Kidney capillary endothelial cell (primary cell): ENCODE measurements at regions not wholly inside any gene's neighbourhood (a gene's known extent, or its start where the extent isn't known, plus 50 kb on each side); places are given as distances from the start of the nearest gene placed in this dataset.

ENCODE experiments used
- DNase-seq: peaks from one replicate; pipeline ENCODE4 v3.0.0-alpha.2; 2018; ENCODE audit warnings: low spot score

DNA sequence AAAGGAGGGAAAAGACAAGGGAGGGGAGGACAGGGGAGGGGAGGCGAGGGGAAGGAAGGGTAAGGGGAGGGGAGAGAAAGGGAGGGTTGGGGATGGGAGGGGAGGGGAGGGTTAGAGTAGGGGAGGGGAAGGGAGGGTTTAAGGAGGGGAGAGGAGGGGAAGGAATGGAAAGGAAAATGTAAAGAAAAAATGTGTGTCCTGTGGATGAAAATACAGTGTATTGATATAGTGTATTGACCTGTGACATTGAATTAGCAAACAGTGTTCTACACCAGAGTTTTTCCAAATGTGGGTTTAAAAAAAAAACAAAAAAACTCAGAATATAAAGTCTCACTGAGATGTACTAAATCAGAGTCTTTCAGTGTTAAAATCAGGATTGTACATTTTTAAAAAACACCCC, 1279.8 kb upstream of the ADGRL2 start:
- no peak for DNase-seq

DNA sequence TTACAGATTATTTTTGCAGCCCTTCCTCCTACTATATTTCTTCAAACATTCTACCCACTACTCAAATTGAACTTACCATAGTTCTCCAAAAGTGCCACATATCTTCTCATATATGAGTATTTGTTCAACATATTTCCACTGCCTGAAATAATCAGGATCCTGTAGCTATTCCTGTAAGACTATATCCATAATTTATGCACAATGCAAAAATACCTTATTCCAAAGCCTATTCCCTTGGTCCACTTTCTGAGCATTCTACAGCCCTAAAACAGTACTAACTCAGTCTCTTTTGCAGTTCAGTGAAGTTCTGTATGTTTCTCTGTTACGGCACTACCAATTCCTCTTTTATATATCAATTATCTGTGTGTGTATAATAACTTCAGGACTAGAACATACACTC, 1283.7 kb upstream of the ADGRL2 start:
- no peak for DNase-seq

GRCh38 chr1:80509965-80510522, 1290.7 kb upstream of the ADGRL2 start:
- DNase-seq, result no peak

DNA sequence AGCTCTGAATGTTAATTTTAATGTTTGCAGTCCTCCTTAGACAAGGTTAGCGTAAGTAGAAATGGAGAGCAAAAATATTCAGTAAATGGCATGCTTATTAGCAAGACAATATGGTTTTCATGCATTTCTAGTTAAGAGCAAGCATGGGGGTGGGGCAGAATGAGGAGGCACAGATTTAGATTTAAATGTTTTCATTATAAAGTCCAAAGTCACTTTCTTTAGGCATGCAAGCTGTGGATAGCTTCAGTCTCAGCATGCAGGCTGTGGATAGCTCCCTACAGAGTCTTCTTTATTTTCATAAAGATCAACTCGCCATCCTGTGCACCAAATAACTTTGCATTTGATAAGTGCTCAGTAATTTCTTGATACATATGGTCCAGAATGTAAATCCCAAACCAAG, 1294.5 kb upstream of the ADGRL2 start:
- no peak for DNase-seq

GRCh38 chr1:80498673-80499072, 1302.1 kb upstream of the ADGRL2 start:
- DNase-seq, result no peak

GRCh38 chr1:80495806-80496205, 1304.9 kb upstream of the ADGRL2 start:
- DNase-seq, result no peak

- no peak for DNase-seq
These were observed 1328.6 kb upstream of the ADGRL2 start for GRCh38 chr1:80472145-80472544.

DNA sequence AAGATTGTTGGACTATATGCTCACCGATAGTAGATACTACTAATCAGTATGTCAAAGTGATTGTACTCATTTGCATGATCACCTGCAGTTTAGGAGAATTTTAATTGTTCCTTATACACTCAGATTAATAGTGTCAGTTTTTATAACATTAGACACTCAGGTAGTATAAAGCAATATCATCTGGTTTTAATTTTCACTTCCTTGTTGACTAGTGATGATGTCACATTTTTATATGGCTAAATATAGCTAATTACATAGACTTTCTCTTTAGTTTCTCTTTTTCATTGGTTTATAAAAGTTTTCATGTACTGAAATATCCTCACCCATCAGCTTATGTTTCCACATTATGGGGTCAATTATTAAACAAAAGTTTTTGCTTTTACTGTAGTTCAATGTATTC, 1332.4 kb upstream of the ADGRL2 start:
- DNase-seq, result no peak

DNA sequence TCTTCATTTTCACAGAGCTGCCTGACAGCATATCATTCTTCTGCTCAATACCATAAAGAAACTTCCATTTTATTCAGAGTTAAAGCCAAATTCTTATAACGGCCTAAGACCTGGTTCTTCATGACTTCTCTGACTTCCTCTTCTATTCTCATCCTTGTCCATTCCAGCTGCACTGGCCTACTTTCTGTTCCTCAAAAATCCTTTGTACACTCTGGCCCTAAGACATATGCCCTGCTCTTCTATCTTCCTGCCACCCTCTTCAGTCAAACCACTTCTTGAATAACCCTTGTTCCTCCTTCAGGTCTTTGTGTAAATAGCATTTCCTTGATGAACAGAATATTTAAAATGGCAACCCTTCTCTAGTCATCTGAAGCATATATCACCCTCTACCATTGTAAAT, 1338.7 kb upstream of the ADGRL2 start:
- DNase-seq, result no peak

GRCh38 chr1:80457409-80457808, 1343.3 kb upstream of the ADGRL2 start:
- DNase-seq, result no peak

DNA sequence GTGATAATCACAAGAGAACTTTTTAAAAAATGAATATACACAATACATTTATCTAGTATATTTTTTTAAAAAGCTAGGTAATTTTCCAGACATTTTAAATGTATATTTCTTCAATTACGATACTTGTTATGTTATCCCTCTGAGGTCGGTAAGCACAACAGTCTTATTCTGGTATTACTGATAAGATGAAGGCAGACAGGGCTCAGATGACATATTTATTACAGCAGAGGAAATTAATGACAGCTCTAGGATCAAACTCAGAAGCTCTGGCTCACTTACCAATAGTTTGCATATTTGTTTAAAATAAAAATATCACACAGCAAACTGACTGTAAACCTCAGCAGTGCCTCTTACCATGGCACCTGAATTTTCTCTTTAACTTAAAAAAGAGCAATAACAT, 1347.0 kb upstream of the ADGRL2 start:
- DNase-seq, result no peak

- no peak for DNase-seq
These were observed 1350.0 kb upstream of the ADGRL2 start for GRCh38 chr1:80450711-80451110.

DNA sequence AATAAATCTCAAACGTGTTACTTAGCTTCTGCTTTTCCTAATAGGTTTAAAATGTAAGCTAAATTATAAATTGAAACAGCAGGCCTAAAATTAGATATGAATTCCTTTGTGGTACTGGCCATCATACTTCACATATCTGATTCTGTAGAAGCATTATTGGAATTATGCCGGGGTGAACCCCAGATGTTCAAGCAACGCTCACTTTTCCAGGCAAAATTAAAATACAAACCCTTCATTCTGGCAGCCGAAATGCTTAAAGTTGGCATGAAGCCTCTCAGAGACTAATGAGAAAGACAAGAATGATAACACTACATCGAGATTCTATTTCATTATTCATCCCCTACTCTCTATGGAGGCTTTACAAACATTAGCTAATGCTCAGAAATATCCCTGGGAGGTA, 1352.7 kb upstream of the ADGRL2 start:
- DNase-seq, result no peak

DNA sequence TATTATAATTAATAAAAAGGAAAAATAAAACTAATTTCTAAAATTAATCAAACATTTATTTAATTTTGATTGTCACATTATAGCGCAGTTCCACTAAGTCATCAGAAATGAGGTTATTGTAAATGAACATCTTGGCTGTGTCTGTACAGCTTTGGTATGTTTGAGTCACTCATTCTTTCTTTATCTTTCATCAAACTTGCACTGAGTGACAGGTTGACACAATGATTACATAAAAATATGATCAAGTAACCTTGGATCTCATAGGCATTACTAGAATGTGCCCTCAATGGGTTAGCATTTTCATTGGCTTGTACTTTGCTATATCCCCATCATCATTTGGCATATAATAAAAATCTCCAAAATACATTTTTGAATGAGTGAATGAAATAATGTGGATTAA, 1353.2 kb upstream of the ADGRL2 start:
- DNase-seq, result no peak

GRCh38 chr1:80445033-80445432, 1355.7 kb upstream of the ADGRL2 start:
- no peak for DNase-seq

DNA sequence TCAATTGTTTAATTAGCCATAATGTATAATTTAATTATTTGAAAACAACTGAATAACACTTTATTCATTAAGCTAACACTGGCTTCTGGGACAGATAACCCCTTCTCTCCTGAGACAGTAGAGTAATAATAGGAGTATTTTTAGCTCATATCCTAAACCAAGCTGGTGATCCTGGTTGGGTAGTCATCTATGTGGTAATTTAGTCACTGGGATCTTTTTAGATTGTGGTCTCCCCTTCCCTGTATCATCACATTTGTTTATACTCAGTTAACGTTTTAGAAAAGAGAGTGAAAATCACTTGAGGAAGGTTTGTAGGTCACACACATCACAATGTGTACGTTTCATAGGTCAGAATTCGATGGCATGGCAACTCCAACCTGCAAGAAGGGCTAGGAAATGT, 1356.6 kb upstream of the ADGRL2 start:
- no peak for DNase-seq

DNA sequence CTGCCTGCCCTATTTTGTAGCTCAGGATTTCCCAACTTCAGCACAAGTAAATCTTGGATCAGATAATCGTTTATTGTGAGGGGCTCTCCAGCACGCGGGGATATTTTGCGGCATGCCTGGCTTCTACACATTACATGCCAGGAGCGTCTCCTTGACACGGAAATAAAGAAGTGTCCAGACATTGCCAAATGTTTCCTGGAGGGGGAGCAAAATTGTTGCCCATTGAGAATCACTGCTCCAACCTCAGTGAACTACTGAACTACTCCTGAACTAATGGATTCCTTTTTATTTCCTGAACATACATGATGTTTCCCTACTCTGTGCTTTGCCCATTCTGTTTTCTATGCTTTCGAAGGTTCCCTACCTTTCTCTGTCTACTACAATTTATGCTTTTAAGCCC, 1359.1 kb upstream of the ADGRL2 start:
- DNase-seq, result no peak

DNA sequence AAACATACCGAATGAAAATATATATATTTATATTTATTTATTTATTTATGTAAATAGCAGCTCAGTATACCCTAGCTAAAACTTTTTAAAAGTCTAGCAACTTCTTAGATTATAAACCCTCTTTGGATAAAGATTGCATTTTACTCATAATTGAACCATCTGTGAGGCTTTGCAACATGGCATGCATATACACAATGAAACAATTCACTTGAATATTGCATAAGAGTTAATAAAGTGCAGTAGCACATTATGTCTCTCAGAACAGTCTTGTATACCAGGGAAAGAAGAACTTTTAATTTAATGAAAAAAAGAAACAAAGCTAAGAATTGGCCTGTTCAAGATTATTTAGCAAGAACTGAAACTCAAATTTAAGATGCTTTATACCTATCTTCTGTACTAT, 1363.9 kb upstream of the ADGRL2 start:
- DNase-seq, result no peak

GRCh38 chr1:80427881-80428280, 1372.9 kb upstream of the ADGRL2 start:
- DNase-seq, result no peak

GRCh38 chr1:80424249-80424648, 1376.5 kb upstream of the ADGRL2 start:
- no peak for DNase-seq

DNA sequence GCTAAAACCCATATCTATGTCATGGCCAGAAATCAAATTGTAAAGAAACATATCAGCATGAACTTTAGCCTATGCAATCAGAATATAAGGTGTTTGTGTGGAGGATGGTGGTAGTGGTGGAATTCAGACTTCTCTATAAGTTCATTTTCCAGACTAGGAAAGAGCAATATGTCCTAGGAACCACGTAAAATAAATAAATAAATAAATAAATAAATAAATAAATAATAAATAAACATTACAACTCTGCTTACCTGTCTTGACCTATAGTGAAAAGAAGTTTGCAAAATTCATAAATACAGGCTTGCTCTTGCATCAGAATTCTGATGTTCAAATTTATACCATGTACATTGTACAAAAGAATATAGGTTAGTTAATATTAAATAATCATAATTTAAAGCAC, 1382.6 kb upstream of the ADGRL2 start:
- DNase-seq, result no peak

GRCh38 chr1:80417671-80418070, 1383.1 kb upstream of the ADGRL2 start:
- DNase-seq, result no peak

DNA sequence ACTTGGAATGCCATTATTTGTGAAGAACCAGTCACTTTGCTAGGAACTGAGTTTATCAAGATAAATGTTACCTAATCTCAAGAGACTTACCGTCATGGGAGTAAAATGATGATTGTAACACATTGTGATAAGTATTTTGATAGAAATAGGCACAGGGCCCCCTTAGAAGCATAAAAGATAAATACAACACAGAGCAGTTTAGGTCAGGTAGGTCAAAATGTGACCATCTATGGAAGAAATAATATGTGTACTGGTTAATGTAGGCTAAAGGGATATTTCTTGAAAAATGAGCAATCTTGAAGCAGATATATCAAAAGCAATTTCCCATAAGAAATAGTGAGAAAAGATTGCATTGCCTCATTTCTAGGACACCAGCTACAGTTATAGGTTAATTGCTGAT, 1386.8 kb upstream of the ADGRL2 start:
- DNase-seq, result no peak

- no peak for DNase-seq
These were observed 1390.5 kb upstream of the ADGRL2 start for GRCh38 chr1:80410233-80410632.

DNA sequence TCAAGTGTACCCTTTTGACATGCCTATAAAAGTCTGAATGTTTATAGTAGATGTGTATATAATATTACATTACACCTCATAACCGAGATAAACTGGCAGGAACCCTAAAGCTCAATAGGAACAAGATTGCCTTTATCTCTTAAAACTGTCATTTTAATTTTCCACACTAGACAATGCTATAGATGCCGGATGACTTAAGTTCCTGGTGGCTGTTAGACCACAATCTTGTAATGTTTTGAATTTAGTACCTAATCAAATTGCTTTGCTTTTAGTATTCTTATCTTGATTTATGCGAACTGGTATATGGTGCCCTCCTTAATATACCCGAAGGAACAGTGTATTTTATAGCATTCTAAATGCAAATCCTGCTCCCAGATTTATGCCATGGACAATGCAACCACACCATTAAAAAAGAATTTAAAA, 1397.0 kb upstream of the ADGRL4 start:
- no peak for DNase-seq
